NCI-H1092 (cell line): ENCODE measurements at regions not wholly inside any gene's neighbourhood (a gene's known extent, or its start where the extent isn't known, plus 50 kb on each side); places are given as distances from the start of the nearest gene placed in this dataset.
"Not testable (repeated sequence)": the region's sequence is repeated elsewhere in the genome, so short reads cannot be mapped to it uniquely, and the experiment has no call there.

Experiments
- DNase-seq: peaks from one replicate; lab custom pipeline; 2025; lab: John Stamatoyannopoulos, UW

- DNase-seq: no peak
These were observed 93.5 kb downstream of the NAB1 start for GRCh38 chr2:190742431-190742830.

GRCh38 chr2:190744041-190744440 lies 95.2 kb downstream of the NAB1 start:
- no peak for DNase-seq

GRCh38 chr2:190746971-190747761 lies 98.3 kb downstream of the NAB1 start:
- DNase-seq: no peak

- no peak for DNase-seq
These were observed 100.1 kb downstream of the NAB1 start for GRCh38 chr2:190748966-190749365.

- DNase-seq: no peak
These were observed 107.0 kb downstream of the NAB1 start for GRCh38 chr2:190755772-190756415.

- no peak for DNase-seq
These were observed 110.9 kb downstream of the NAB1 start for GRCh38 chr2:190759749-190760213.

- not testable (repeated sequence) for DNase-seq
These were observed 111.7 kb downstream of the NAB1 start for GRCh38 chr2:190760353-190761150.

GRCh38 chr2:190761216-190761615 lies 112.3 kb downstream of the NAB1 start:
- not testable (repeated sequence) for DNase-seq

- DNase-seq: no peak
These were observed 113.7 kb downstream of the NAB1 start for GRCh38 chr2:190762566-190762965.

GRCh38 chr2:190763100-190763499 lies 114.2 kb downstream of the NAB1 start:
- DNase-seq: no peak

- no peak for DNase-seq
These were observed 115.1 kb downstream of the NAB1 start for GRCh38 chr2:190763901-190764514.

- no peak for DNase-seq
These were observed 115.0 kb upstream of the GLS start for GRCh38 chr2:190765386-190766173.

- no peak for DNase-seq
These were observed 114.4 kb upstream of the GLS start for GRCh38 chr2:190766174-190766572.

- no peak for DNase-seq
These were observed 114.0 kb upstream of the GLS start for GRCh38 chr2:190766595-190766994.

- no peak for DNase-seq
These were observed 112.8 kb upstream of the GLS start for GRCh38 chr2:190767821-190768220.

- no peak for DNase-seq
These were observed 111.4 kb upstream of the GLS start for GRCh38 chr2:190769258-190769657.

GRCh38 chr2:190771726-190772125 lies 108.9 kb upstream of the GLS start:
- no peak for DNase-seq

GRCh38 chr2:190780594-190780993 lies 100.0 kb upstream of the GLS start:
- DNase-seq: no peak

GRCh38 chr2:190781604-190782198 lies 98.9 kb upstream of the GLS start:
- DNase-seq: peak; percentile 4

GRCh38 chr2:190782264-190782663 lies 98.4 kb upstream of the GLS start:
- no peak for DNase-seq
